ENCODE measurements at regions not wholly inside any gene's neighbourhood (a gene's known extent, or its start where the extent isn't known, plus 50 kb on each side); places are given as distances from the start of the nearest gene placed in this dataset.

- TF ChIP-seq REST (IDR thresholded peaks at IDR 0.05; ENCODE audit: low read depth) (no peak), NFIC (IDR thresholded peaks at IDR 0.05) (peak; percentile 69)
Measured at GRCh38 chr5:103741984-103742383, 179.4 kb upstream of the NUDT12 start.
